A673 (cell line): ENCODE measurements at regions not wholly inside any gene's neighbourhood (a gene's known extent, or its start where the extent isn't known, plus 50 kb on each side); places are given as distances from the start of the nearest gene placed in this dataset.

Experiments used
- CTCF ChIP-seq: fragments of 300-800, 200-600 bp; sonication (generic); conservative IDR thresholded peaks from 2 replicates; pipeline ENCODE4 v1.5.1; 2017; ENCODE audit warnings: low read depth, mild to moderate bottlenecking, antibody characterized with exemption, low read length, moderate library complexity, mixed read lengths
- EZH2 ChIP-seq: fragments of 200-600 bp; sonication (generic); IDR thresholded peaks from 2 replicates; pipeline ENCODE4 v1.6.1; 2017; ENCODE audit warnings: borderline replicate concordance, low read depth, mild to moderate bottlenecking, mixed read lengths, antibody characterized with exemption, low read length; ENCODE audit not compliant: poor library complexity, severe bottlenecking

GRCh38 chr12:58159941-58160340 is 218.6 kb downstream of the ATP23 start:
- TF ChIP-seq CTCF, result no peak
- TF ChIP-seq EZH2, result no peak
